SU-DHL-6 (cell line): ENCODE measurements at regions not wholly inside any gene's neighbourhood (a gene's known extent, or its start where the extent isn't known, plus 50 kb on each side); places are given as distances from the start of the nearest gene placed in this dataset.

Experiments
- H2AFZ ChIP-seq: fragments of 200-600 bp; sonication (generic); 2 replicates; pipeline ENCODE4 v1.6.1; 2014; ENCODE audit warnings: low read depth, mild to moderate bottlenecking, moderate library complexity, mixed read lengths, antibody characterized with exemption, low read length; ENCODE audit not compliant: severe bottlenecking
- H3F3A ChIP-seq: fragments of 200-600 bp; shearing (Covaris generic); 2 replicates; pipeline ENCODE4 v1.6.0; 2016; ENCODE audit warnings: antibody characterized with exemption, mild to moderate bottlenecking; ENCODE audit not compliant: insufficient read depth
- H3K27ac ChIP-seq: fragments of 200-600 bp; sonication (generic); 2 replicates; pipeline ENCODE4 v1.5.1; 2016; ENCODE audit warnings: low read depth, mild to moderate bottlenecking, low read length, moderate library complexity, mixed read lengths
- H3K27me3 ChIP-seq: fragments of 200-600 bp; sonication (generic), shearing (Covaris generic); 2 replicates; pipeline ENCODE4 v1.6.0; 2014; ENCODE audit warnings: mild to moderate bottlenecking, low read length
- H3K36me3 ChIP-seq: fragments of 200-600 bp; sonication (generic); 2 replicates; pipeline ENCODE4 v1.6.1; 2014; ENCODE audit warnings: mild to moderate bottlenecking, low read length, mixed read lengths
- H3K4me2 ChIP-seq: fragments of 300-600, 200-600 bp; shearing (Covaris generic), sonication (generic); 2 replicates; pipeline ENCODE4 v1.6.0; 2014; ENCODE audit warnings: low read length, low read depth, mild to moderate bottlenecking; ENCODE audit not compliant: poor library complexity, severe bottlenecking
- H3K4me3 ChIP-seq: fragments of 200-600 bp; sonication (generic); 2 replicates; pipeline ENCODE4 v1.5.1; 2014; ENCODE audit warnings: antibody characterized with exemption, low read length, mild to moderate bottlenecking, mixed read lengths; ENCODE audit not compliant: insufficient read depth, poor library complexity, severe bottlenecking
- H3K79me2 ChIP-seq: fragments of 200-600 bp; sonication (generic); 2 replicates; pipeline ENCODE4 v1.6.1; 2014; ENCODE audit warnings: mild to moderate bottlenecking, low read length, moderate library complexity; ENCODE audit not compliant: insufficient read depth
- H3K9ac ChIP-seq: fragments of 200-600 bp; sonication (generic); 2 replicates; pipeline ENCODE4 v1.7.0; 2014; ENCODE audit warnings: mild to moderate bottlenecking, low read length
- H3K9me2 ChIP-seq: fragments of 200-600 bp; sonication (generic); replicated peaks from 2 replicates; pipeline ENCODE4 v1.6.1; 2014; ENCODE audit warnings: low read length; ENCODE audit not compliant: insufficient read depth
- H3K9me3 ChIP-seq: fragments of 200-600 bp; sonication (generic); 2 replicates; pipeline ENCODE4 v1.6.1; 2014; ENCODE audit warnings: low read length, mixed read lengths; ENCODE audit not compliant: insufficient read depth
- H4K20me1 ChIP-seq: fragments of 200-600 bp; sonication (generic); 2 replicates; pipeline ENCODE4 v1.6.1; 2014; ENCODE audit warnings: low read depth, mild to moderate bottlenecking, antibody characterized with exemption, low read length, moderate library complexity, mixed read lengths
- EZH2phosphoT487 ChIP-seq: fragments of 200-600 bp; sonication (generic), shearing (Covaris generic); conservative IDR thresholded peaks from 2 replicates; pipeline ENCODE4 v1.6.1; 2018; ENCODE audit warnings: mild to moderate bottlenecking, antibody characterized with exemption, low read length, moderate library complexity, mixed read lengths
- TF ChIP-seq, protein P1 (sequence below): fragments of 200-600 bp; sonication (generic); IDR thresholded peaks from one replicate; pipeline ENCODE4 v1.5.1; 2017; ENCODE audit warnings: antibody characterized with exemption, mild to moderate bottlenecking, low read length, moderate library complexity; ENCODE audit not compliant: insufficient read depth, poor library complexity, severe bottlenecking

DNA sequence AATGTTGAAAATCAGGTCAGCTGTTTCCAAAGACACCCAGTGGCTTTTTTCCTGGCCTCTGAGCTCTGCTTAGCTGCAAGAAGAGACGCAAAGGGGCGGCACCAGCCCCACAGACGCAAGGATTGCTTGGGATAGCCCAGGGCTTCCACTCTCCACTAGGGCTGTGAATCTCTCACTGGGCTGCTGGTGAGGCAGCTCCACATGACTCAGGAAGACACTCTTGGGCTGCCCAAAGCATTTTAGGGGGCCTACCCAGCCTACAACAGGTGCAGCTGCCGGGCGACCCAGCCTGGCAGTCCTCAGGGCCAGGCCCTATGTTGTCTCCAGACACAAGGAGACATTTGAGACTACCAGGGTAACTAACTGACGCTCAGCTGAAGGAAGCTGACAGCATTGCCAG lies 59.8 kb downstream of the FAM50B start:
- H3K27me3 ChIP-seq, result no peaks in the 10 kb centered on the region
- H3K79me2 ChIP-seq, result no peaks in the 10 kb centered on the region
- H3K9ac ChIP-seq, result no peak overlapping the region
- no peaks in the 10 kb centered on the region for H3K36me3 ChIP-seq
- H3K9me3 ChIP-seq, result no peaks in the 10 kb centered on the region
- no peaks in the 10 kb centered on the region for H3F3A ChIP-seq
- H3K4me2 ChIP-seq, result no peak overlapping the region
- H4K20me1 ChIP-seq, result no peaks in the 10 kb centered on the region
- H3K4me3 ChIP-seq, result no peak overlapping the region
- no peak overlapping the region for H2AFZ ChIP-seq
- TF ChIP-seq, protein P1, sequence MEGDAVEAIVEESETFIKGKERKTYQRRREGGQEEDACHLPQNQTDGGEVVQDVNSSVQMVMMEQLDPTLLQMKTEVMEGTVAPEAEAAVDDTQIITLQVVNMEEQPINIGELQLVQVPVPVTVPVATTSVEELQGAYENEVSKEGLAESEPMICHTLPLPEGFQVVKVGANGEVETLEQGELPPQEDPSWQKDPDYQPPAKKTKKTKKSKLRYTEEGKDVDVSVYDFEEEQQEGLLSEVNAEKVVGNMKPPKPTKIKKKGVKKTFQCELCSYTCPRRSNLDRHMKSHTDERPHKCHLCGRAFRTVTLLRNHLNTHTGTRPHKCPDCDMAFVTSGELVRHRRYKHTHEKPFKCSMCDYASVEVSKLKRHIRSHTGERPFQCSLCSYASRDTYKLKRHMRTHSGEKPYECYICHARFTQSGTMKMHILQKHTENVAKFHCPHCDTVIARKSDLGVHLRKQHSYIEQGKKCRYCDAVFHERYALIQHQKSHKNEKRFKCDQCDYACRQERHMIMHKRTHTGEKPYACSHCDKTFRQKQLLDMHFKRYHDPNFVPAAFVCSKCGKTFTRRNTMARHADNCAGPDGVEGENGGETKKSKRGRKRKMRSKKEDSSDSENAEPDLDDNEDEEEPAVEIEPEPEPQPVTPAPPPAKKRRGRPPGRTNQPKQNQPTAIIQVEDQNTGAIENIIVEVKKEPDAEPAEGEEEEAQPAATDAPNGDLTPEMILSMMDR, result no peak
- TF ChIP-seq EZH2phosphoT487, result no peak
- H3K27ac ChIP-seq, result no peak overlapping the region
- H3K9me2 ChIP-seq, result no peaks in the 10 kb centered on the region

DNA sequence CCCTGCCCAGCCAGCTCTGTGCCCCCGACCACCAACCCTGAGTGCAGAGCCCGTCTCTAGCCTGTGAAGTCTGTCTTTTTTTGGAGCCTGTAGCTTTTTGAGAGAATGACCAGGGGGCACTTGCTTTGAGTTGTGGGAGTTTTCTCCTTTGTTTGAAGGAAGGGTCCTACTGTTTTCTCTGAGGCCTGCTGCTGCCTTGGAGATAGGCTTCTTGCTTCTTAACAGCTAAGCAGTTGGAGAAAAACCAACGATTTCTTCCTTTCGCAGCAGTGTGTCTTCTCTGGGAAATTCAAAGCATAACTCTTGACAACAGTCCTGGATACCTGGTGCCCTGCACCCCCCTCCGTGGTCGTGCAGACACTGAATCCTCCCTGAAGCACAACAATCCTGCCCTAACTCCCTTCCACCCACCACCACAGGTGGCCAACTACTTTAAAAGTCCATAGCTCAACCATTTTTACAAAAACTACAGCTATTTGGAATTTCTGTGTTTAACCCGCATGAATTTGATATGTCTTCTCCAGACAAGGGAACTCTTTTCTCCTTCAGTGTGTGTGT lies 61.0 kb downstream of the FAM50B start:
- Histone ChIP-seq H3K79me2 (no peaks in the 10 kb centered on the region), H3F3A (no peaks in the 10 kb centered on the region), H4K20me1 (no peaks in the 10 kb centered on the region), H3K4me3 (no peak overlapping the region), H3K27ac (no peak overlapping the region), H3K4me2 (no peak overlapping the region), H2AFZ (no peak overlapping the region), H3K27me3 (no peaks in the 10 kb centered on the region), H3K36me3 (no peaks in the 10 kb centered on the region), H3K9ac (no peak overlapping the region), H3K9me3 (no peaks in the 10 kb centered on the region), H3K9me2 (no peaks in the 10 kb centered on the region)
- TF ChIP-seq EZH2phosphoT487, result no peak
- TF ChIP-seq, protein P1, result no peak

DNA sequence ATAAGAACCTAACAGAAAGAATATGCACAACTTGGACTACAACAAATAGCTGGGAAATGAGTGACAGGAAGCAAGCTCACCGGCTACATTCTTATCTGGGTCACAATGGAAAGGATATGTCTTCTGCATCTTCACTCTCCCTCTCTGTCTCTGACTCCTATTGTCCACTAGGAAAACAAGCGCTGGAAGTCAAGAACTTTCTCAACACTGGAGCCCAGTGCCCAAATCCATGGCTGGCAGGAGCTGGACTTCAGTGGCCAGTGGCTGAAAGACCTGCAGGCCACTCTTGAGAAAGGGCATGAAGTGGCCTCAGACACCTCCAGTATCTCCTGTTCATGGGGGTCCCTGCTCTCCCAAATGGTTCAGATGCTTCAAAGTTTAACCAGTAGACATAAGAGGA lies 62.0 kb downstream of the FAM50B start:
- Histone ChIP-seq H3K9me2 (no peaks in the 10 kb centered on the region), H3K9me3 (no peaks in the 10 kb centered on the region), H3K79me2 (no peaks in the 10 kb centered on the region), H3K36me3 (no peaks in the 10 kb centered on the region), H3K4me3 (no peak overlapping the region), H3K9ac (no peak overlapping the region), H3F3A (no peaks in the 10 kb centered on the region), H4K20me1 (no peaks in the 10 kb centered on the region), H3K27me3 (no peaks in the 10 kb centered on the region), H2AFZ (no peak overlapping the region), H3K4me2 (no peak overlapping the region), H3K27ac (no peak overlapping the region)
- no peak for TF ChIP-seq EZH2phosphoT487
- TF ChIP-seq, protein P1, result no peak
